ENCODE measurements at regions not wholly inside any gene's neighbourhood (a gene's known extent, or its start where the extent isn't known, plus 50 kb on each side); places are given as distances from the start of the nearest gene placed in this dataset.

DNA sequence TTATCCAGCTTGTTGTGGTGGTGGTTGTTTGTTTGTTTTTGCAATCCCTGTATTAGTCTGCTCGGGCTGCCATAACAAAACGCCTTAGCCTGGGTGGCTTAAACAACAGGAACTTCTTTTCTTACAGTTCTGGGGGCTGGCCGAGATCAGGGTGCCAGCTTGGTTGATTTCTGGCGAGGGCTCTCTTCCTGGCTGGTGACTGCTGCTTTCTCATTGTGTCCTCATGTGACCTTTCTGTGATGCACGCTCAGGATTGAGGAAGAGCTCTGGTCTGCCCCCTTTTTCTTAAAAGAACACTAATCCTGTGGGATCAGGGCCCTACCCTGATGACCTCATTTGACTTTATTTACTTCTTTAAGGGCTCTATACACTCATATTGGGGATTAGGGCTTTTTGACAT is 107.1 kb upstream of the NRP1 start:
- H3K9me3 ChIP-seq (ENCODE audit: insufficient read depth, low read length) = no peaks in the 10 kb centered on the region
- no peaks in the 10 kb centered on the region for H3K4me1 ChIP-seq (ENCODE audit: insufficient read depth, insufficient read length)
- H3K36me3 ChIP-seq (ENCODE audit: insufficient read depth, insufficient read length, low read length) = no peaks in the 10 kb centered on the region
- no peak overlapping the region for H3K4me3 ChIP-seq (ENCODE audit: insufficient read length, low read depth)
- DNase-seq (ENCODE audit: low read depth, low spot score) = no peak
- no peak overlapping the region for H3K9ac ChIP-seq (ENCODE audit: insufficient read length, low read depth)
- TF ChIP-seq SUZ12 (IDR thresholded peaks at IDR 0.05; ENCODE audit: extremely low read depth, insufficient read depth, insufficient read length) (no peak), YY1 (IDR thresholded peaks at IDR 0.05; ENCODE audit: insufficient read depth, insufficient read length) (no peak), ZNF274 (IDR thresholded peaks at IDR 0.05; ENCODE audit: low read depth, low read length) (no peak)
- no peaks in the 10 kb centered on the region for H3K27me3 ChIP-seq (ENCODE audit: insufficient read depth, insufficient read length)

DNA sequence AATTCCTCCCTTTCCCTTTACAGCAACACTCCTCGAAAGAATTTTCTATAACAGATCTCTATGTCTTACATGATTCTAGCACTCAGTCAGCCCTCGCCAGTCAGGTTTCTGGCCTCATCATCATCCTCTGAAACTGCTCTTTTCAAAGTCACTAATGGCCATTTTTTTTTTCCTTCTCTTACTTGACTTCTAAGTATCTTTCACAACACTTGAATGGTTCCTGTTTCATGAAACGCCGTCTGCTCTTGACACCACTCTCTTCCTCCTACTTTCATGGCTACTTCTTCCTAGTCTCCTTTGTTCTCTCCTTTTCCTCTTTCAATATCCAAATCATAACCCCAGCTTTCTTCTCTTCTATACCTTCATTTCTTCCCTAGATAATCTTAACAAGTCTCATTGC is 100.5 kb upstream of the NRP1 start:
- H3K9ac ChIP-seq (ENCODE audit: insufficient read length, low read depth) = no peak overlapping the region
- no peak for DNase-seq (ENCODE audit: low read depth, low spot score)
- no peaks in the 10 kb centered on the region for H3K36me3 ChIP-seq (ENCODE audit: insufficient read depth, insufficient read length, low read length)
- H3K4me1 ChIP-seq (ENCODE audit: insufficient read depth, insufficient read length) = no peaks in the 10 kb centered on the region
- H3K9me3 ChIP-seq (ENCODE audit: insufficient read depth, low read length) = no peaks in the 10 kb centered on the region
- H3K27me3 ChIP-seq (ENCODE audit: insufficient read depth, insufficient read length) = no peaks in the 10 kb centered on the region
- no peak overlapping the region for H3K4me3 ChIP-seq (ENCODE audit: insufficient read length, low read depth)
- TF ChIP-seq SUZ12 (IDR thresholded peaks at IDR 0.05; ENCODE audit: extremely low read depth, insufficient read depth, insufficient read length) (no peak), ZNF274 (IDR thresholded peaks at IDR 0.05; ENCODE audit: low read depth, low read length) (no peak), YY1 (IDR thresholded peaks at IDR 0.05; ENCODE audit: insufficient read depth, insufficient read length) (no peak)

DNA sequence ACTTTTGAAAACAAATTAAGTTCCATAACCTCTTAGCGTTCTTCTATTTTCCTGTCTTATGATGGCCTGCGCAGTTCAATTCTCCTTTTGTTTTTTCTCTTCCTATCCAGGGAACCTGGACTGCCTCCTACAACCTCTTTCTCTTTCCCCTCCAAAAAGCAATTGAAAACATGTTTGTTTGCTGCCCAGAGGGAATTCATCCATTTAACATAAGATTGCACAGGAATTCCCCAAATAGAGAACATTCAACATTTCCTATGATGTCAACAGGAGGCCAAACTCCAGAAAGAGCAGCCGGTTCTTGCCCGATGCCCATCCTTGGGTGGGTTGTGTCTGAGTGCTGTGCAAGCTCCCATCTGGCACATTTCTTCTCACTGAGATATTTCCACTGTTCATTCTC is 94.2 kb upstream of the NRP1 start:
- no peak for DNase-seq (ENCODE audit: low read depth, low spot score)

DNA sequence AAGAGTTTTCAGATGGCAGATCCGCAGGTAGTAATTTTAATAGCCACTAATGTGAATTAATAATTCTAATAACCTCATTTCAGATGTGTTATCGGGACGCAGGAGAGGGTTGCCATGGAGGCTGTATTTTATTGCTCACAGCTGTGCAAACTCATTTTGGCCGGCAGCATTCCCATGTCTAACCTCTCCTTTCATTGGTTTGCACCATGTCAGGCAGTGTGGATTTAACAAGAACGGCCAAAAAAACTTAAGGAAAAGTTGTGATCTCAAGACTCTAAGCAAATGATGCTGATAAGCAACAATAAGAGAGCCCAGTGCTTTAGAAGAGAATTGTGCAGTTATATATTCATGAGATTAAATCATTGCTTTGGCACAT is 88.7 kb upstream of the NRP1 start:
- Histone ChIP-seq H3K9me3 (ENCODE audit: insufficient read depth, low read length) (no peaks in the 10 kb centered on the region), H3K36me3 (ENCODE audit: insufficient read depth, insufficient read length, low read length) (no peaks in the 10 kb centered on the region), H3K9ac (ENCODE audit: insufficient read length, low read depth) (no peak overlapping the region), H3K4me1 (ENCODE audit: insufficient read depth, insufficient read length) (no peaks in the 10 kb centered on the region), H3K4me3 (ENCODE audit: insufficient read length, low read depth) (no peak overlapping the region), H3K27me3 (ENCODE audit: insufficient read depth, insufficient read length) (no peaks in the 10 kb centered on the region)
- TF ChIP-seq ZNF274 (IDR thresholded peaks at IDR 0.05; ENCODE audit: low read depth, low read length) (no peak), SUZ12 (IDR thresholded peaks at IDR 0.05; ENCODE audit: extremely low read depth, insufficient read depth, insufficient read length) (no peak), YY1 (IDR thresholded peaks at IDR 0.05; ENCODE audit: insufficient read depth, insufficient read length) (no peak)
- no peak for DNase-seq (ENCODE audit: low read depth, low spot score)

More for the DNA sequence above, 94.2 kb upstream of the NRP1 start:
- Histone ChIP-seq H3K9ac (ENCODE audit: insufficient read length, low read depth) (no peak overlapping the region), H3K4me1 (ENCODE audit: insufficient read depth, insufficient read length) (no peaks in the 10 kb centered on the region), H3K4me3 (ENCODE audit: insufficient read length, low read depth) (no peak overlapping the region), H3K36me3 (ENCODE audit: insufficient read depth, insufficient read length, low read length) (no peaks in the 10 kb centered on the region), H3K27me3 (ENCODE audit: insufficient read depth, insufficient read length) (no peaks in the 10 kb centered on the region), H3K9me3 (ENCODE audit: insufficient read depth, low read length) (no peaks in the 10 kb centered on the region)
- no peak for TF ChIP-seq ZNF274 (IDR thresholded peaks at IDR 0.05; ENCODE audit: low read depth, low read length)
- TF ChIP-seq SUZ12 (IDR thresholded peaks at IDR 0.05; ENCODE audit: extremely low read depth, insufficient read depth, insufficient read length) = no peak
- no peak for TF ChIP-seq YY1 (IDR thresholded peaks at IDR 0.05; ENCODE audit: insufficient read depth, insufficient read length)

DNA sequence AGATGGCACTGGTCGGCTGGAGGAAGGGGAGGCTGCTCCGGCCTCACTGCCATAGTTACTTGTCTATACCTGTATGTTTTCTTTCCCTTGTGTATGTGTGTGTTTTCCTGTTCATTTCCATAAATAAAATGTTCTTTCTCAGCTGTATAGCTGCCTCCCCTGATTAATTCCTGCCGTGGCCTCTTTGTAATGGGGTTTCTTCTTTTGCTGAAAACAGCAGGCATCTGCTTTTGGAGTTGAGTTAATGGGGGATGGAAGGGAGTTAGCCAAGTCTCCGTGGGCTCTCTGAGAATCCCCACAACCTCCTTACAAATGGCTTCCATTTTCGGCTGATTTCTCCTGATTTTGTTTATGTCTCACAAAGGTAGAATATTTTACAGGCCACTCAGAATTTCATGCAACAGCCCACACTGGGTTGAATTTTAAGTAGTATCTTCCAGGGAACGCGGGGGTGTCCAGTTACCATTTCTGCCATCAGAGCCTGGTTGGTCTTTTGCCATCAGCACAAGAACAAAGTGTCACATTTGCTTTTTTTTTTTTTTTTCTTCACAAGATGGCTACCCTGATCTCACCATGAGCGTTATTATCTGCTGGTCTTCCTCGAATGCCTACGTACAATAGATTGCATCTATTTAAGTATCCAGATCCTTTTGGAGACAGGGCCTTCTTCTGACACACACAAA is 88.1 kb upstream of the NRP1 start:
- H3K36me3 ChIP-seq (ENCODE audit: insufficient read depth, insufficient read length, low read length) = no peaks in the 10 kb centered on the region
- H3K9ac ChIP-seq (ENCODE audit: insufficient read length, low read depth) = no peak overlapping the region
- no peaks in the 10 kb centered on the region for H3K4me1 ChIP-seq (ENCODE audit: insufficient read depth, insufficient read length)
- TF ChIP-seq ZNF274 (IDR thresholded peaks at IDR 0.05; ENCODE audit: low read depth, low read length) = no peak
- TF ChIP-seq YY1 (IDR thresholded peaks at IDR 0.05; ENCODE audit: insufficient read depth, insufficient read length) = no peak
- TF ChIP-seq SUZ12 (IDR thresholded peaks at IDR 0.05; ENCODE audit: extremely low read depth, insufficient read depth, insufficient read length) = no peak
- no peaks in the 10 kb centered on the region for H3K27me3 ChIP-seq (ENCODE audit: insufficient read depth, insufficient read length)
- DNase-seq (ENCODE audit: low read depth, low spot score) = no peak
- no peak overlapping the region for H3K4me3 ChIP-seq (ENCODE audit: insufficient read length, low read depth)
- no peaks in the 10 kb centered on the region for H3K9me3 ChIP-seq (ENCODE audit: insufficient read depth, low read length)

DNA sequence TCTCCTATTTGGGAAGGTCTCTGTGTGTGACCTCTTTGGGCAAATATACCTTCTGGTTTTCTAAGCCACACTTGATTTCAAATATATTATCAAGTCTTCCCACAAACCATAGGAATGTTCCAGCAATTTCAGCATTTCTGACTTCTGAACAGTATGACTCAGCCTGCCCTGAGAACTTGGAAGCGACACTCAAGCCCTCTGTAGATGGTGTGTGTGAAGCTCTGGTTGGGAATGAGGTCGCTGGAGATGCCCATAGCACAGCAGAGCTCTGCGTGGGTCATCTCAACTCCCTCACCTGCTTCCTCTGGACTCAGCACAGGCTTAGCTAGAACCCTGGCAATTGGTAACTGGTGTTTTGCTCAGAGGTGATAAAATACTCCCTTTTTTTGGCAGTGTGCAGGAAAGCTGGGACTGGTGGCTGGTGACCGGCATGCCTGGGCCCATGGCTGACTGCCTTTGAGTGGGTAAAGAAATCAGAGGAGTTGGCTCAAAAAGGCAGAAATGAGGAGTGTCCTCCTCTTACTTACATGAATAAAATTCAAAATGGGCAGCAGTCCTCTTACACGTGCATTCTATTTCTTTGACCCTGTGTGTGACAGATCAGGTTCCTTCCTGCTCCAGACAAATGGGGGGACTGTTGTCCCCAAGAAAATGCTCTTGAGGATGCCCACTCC is 87.5 kb upstream of the NRP1 start:
- Histone ChIP-seq H3K4me3 (ENCODE audit: insufficient read length, low read depth) (no peak overlapping the region), H3K4me1 (ENCODE audit: insufficient read depth, insufficient read length) (no peaks in the 10 kb centered on the region), H3K9ac (ENCODE audit: insufficient read length, low read depth) (no peak overlapping the region), H3K27me3 (ENCODE audit: insufficient read depth, insufficient read length) (no peaks in the 10 kb centered on the region), H3K9me3 (ENCODE audit: insufficient read depth, low read length) (no peaks in the 10 kb centered on the region), H3K36me3 (ENCODE audit: insufficient read depth, insufficient read length, low read length) (no peaks in the 10 kb centered on the region)
- TF ChIP-seq YY1 (IDR thresholded peaks at IDR 0.05; ENCODE audit: insufficient read depth, insufficient read length) (no peak), ZNF274 (IDR thresholded peaks at IDR 0.05; ENCODE audit: low read depth, low read length) (no peak), SUZ12 (IDR thresholded peaks at IDR 0.05; ENCODE audit: extremely low read depth, insufficient read depth, insufficient read length) (no peak)
- no peak for DNase-seq (ENCODE audit: low read depth, low spot score)

DNA sequence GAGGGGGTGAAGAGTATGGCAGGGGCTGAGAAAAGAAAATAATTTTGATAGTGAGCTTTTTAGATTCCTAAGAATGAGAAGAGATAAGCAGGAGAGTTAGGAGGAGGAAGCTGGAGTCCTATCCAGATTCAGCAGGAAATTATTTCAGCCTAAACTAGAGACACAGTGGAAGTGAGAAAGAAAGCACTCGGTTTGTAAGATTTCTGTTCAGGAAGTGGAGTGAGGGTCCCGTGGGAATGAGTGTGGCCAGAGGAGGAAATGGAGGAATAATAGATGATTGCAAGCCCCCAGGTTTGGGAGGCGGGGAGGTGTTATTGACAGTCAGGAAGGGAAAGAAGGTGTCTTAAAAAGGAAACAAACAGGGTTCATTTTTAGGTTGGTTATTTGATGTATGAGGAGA is 84.8 kb upstream of the NRP1 start:
- DNase-seq (ENCODE audit: low read depth, low spot score) = no peak
- Histone ChIP-seq H3K9ac (ENCODE audit: insufficient read length, low read depth) (no peak overlapping the region), H3K27me3 (ENCODE audit: insufficient read depth, insufficient read length) (no peaks in the 10 kb centered on the region), H3K4me3 (ENCODE audit: insufficient read length, low read depth) (no peak overlapping the region), H3K36me3 (ENCODE audit: insufficient read depth, insufficient read length, low read length) (no peaks in the 10 kb centered on the region), H3K4me1 (ENCODE audit: insufficient read depth, insufficient read length) (no peaks in the 10 kb centered on the region), H3K9me3 (ENCODE audit: insufficient read depth, low read length) (no peaks in the 10 kb centered on the region)
- TF ChIP-seq SUZ12 (IDR thresholded peaks at IDR 0.05; ENCODE audit: extremely low read depth, insufficient read depth, insufficient read length) (no peak), ZNF274 (IDR thresholded peaks at IDR 0.05; ENCODE audit: low read depth, low read length) (no peak), YY1 (IDR thresholded peaks at IDR 0.05; ENCODE audit: insufficient read depth, insufficient read length) (no peak)

Measured in NT2/D1 (cell line).